Suppressor macrophage (primary cell): ENCODE measurements at regions not wholly inside any gene's neighbourhood (a gene's known extent, or its start where the extent isn't known, plus 50 kb on each side); places are given as distances from the start of the nearest gene placed in this dataset.

ENCODE experiments used
- DNase-seq, 4 experiments: peaks; one replicate each; pipeline ENCODE4 v3.0.0-alpha.2; 2020 to 2022

DNA sequence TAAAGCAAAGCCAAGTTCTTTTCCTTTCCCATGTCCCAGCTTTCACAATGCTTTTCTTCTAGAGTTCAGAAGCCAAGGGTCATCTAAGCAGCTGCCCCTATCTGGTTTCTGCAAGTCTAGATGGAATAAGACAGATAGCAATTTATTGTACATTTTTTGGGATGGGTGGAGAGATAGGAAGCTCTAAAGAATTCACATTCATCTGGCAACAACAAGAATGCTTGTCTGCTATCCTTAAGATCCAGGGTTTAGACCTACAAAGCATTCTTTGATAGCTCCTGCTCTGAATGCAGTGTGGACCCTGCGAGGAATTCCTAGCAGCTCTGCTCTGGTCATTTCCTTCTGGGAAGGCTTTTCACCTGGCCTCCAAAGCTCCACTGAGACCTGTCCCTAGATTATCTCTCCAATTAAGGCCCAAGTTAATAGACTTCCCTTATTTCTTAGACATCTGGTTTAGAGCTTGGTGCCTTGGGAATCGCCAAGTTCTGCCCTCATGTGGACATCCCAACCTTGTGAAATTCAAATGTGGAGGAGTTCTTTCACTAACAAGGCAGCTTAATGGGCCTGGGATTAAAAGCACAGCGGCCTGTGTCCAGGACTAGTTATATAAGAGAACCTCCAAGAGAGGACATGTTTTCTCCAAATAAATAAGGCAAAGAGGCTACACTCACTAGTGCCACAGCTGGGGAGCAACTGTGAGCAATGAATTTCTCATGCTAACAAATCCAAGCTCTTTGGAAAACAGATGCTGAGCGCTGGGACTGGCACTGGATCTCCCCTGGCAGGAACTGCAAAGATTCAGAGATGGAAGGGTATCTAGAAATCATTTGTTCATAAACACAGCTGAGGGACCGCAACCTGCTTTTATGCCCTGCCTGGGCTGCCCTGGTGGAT is 384.5 kb upstream of the DDHD1 start:
- DNase-seq = no peak

DNA sequence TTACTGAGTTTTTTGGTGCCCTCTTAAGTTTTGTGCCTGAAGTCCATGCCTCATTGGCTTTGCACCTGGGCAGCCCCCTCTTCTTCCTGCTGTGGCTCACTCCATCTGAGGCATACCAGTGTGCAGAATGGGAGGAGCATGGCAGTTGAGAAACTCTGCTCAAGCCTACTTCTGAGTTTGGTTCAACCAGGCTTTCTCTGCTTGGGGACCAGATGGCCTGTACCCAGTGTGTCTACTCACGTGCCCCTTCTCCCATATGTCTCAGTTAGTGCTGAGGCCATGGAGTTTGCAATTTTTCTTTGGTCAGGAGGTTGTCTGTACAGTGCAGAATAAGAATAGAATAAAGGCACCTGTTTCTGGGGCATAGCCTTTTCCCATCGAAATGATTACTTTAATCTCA is 383.3 kb upstream of the DDHD1 start:
- DNase-seq = no peak

DNA sequence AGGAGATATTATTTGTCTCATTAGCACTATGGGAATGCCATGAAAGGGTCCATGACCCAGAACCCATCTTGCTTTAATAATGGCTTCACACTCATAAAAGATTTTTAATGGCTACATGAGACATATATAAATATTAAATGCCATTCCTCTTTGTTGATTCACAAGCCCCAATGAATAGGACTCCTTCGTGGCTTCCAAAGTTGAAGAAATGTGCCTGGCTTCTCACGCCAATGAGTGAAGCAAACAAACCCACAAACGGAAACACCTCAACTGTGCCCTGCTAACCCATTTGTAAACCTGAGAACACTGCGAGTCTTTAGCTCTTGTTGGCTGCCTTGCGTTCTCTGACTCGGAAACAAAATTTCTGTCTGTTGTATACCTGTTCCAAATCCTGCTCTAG is 381.7 kb upstream of the DDHD1 start:
- no peak for DNase-seq

DNA sequence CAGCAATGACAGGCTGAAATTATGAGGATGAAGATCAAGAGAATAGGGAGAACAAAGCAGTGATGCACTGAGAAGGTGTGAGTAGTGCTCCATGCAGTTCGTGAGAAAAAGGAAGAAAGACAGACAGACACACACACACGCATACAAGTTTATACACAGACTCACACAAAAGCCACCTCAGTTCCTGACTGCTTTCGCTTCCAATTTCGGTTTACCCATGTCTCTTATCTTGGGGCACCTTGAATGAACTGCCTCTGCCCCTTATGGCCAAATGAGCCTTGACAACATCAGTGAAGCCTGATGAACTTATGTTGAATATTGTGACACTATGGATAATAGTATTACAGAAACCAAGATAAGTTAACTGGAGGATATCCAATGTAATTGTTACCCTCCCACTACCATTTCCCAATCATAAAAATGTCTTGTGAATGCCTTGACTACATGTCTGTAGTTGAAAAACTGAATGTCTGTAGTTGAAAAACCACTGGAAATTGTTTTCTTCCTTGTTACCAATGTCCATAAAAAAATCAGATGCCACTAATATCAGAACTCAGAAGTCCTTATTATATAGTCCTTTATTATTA is 380.4 kb upstream of the DDHD1 start:
- no peak for DNase-seq

- DNase-seq = no peak
Observed at GRCh38 chr14:53532853-53533252, 379.7 kb upstream of the DDHD1 start.

DNA sequence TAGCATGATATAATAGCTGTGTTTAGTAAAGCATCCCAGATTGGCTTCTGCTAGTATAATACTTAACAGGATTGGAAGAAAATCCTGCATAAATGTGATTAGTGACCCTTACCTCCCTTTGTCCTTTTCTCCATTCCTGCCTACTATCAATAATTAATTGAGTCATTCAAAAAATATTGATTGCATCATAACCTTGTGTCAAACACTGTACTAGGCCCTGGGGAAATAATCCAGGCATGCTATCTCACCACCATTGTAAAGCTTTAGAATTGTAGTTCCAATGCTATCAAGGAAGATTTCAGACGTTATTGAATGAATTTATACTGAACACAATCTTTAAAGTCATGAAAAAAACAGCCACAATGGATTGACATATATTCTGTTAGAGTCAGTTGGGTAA is 378.6 kb upstream of the DDHD1 start:
- no peak for DNase-seq

DNA sequence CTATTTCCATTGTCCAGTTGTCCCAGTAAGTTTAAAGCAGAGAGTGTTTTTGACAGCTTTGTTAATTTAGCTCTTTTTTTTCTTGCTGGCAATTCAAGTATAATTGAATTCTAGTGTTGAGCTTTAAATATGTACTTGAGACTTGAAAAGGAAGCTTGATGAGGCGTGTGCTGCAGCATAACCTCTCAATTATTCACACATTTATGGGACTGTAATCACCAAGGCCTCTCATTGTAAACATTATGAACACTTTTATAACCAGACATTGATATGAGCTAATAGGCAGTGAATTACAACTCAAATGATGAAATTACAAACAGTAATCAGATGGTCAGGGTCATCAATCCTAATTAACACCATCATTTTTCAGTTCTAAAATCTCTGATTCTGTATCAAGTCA is 378.0 kb upstream of the DDHD1 start:
- no peak for DNase-seq

GRCh38 chr14:53529519-53529918 is 376.4 kb upstream of the DDHD1 start:
- no peak for DNase-seq

- no peak for DNase-seq
Observed at GRCh38 chr14:53528185-53528671, 375.1 kb upstream of the DDHD1 start.

DNA sequence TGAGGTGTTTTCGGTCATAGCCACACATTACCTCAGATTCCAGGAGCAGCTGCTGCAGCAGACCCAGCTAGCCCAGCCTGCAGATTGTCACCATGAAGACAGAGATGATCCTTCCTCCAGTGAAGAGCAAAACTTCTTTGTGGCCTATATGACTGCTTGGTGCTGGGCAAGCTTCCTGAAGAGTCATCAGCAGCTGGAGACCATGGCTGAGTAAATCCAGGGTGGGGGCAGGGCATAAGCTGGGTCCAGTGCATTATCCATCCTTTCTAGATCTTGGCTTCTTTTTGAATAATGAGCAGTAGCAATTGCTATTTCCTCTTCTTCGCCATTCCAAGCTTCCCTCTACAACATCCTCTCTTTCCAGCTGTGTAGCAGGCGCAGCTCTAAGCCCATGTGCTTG is 373.1 kb upstream of the DDHD1 start:
- DNase-seq = no peak

DNA sequence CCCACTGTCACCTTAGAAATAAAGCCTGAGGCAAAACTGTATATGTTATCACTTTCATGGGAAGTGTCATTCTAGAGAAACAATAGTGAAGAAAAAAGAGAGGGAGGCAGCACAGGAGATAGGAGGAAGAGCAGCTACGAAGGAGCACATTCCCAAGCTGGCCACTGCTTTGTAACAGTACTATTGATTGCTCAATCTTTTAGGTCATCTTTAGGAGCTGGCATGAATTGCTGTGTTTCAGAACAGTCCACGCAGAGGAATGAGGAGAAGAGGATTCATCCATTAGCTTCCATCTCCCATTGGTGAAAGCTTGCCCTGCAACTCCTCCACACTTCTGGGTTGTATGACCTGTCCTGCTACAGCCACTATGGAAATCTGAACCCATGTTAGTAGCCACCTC is 372.5 kb upstream of the DDHD1 start:
- no peak for DNase-seq

DNA sequence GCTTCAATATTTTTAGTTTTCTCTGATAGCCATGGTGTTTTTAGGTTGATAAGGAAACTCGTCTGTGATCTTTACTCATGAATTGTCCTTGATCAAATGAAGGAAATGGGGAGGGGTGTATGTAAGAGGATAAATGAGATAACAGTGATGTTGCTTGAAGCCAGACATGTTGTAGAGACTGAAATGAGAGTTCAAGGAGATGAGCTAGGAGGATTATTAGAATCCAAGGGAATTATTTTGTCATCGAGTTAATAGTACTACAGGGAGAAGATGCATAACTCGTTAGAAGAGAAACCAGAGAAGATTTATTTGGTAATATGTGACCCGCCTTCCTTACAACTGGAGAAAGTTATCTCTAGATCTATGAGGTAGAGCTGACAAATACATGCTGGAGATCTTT is 371.3 kb upstream of the DDHD1 start:
- no peak for DNase-seq

GRCh38 chr14:53523226-53523625 is 370.1 kb upstream of the DDHD1 start:
- DNase-seq = no peak

GRCh38 chr14:53520078-53520928 is 367.2 kb upstream of the DDHD1 start:
- DNase-seq = no peak

GRCh38 chr14:53519137-53519536 is 366.0 kb upstream of the DDHD1 start:
- DNase-seq = no peak

GRCh38 chr14:53517270-53517960 is 364.3 kb upstream of the DDHD1 start:
- no peak for DNase-seq

DNA sequence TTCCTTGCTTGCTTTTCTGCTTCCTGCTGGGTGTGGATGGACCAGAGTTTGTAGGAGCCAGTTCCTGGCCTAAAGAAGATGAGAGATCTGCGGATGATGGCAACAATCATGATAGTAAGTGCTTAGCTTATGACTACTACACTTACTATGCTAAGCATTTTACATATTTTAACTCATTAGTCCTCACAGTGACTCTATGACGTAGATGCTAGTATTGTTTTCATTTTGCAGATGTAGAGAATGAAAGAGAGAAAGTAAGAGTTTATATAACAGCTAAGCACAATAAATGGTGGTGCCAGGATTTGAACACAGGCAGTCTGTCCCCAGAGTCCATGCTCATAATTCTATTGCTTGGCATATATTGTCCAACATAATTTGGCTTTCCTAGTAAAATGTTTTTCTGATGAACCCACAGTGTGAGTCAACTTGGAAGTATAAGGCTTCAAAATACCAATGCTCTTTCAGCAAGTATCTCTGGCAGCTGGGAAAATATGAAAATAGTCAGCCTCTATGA is 363.2 kb upstream of the DDHD1 start:
- DNase-seq = no peak

DNA sequence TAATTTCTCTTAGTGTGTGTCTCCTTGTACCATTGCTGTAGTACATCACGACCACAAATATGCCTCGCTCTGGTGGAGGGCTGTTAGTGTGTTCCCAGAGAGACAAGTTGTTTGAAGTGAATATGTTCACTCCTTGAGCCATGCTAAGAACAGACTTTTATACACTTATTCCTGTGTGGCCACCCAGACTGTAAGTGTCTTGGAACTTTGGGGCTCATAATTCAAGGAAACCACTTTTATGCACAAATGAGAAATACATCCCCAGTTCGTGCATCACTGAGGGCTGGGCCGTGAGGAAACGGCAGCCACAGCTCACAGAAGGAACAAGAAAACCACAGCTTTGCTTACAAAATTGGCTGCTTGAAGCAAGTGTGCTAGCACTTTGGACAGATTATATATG is 362.2 kb upstream of the DDHD1 start:
- no peak for DNase-seq

GRCh38 chr14:53514197-53514596 is 361.1 kb upstream of the DDHD1 start:
- no peak for DNase-seq

DNA sequence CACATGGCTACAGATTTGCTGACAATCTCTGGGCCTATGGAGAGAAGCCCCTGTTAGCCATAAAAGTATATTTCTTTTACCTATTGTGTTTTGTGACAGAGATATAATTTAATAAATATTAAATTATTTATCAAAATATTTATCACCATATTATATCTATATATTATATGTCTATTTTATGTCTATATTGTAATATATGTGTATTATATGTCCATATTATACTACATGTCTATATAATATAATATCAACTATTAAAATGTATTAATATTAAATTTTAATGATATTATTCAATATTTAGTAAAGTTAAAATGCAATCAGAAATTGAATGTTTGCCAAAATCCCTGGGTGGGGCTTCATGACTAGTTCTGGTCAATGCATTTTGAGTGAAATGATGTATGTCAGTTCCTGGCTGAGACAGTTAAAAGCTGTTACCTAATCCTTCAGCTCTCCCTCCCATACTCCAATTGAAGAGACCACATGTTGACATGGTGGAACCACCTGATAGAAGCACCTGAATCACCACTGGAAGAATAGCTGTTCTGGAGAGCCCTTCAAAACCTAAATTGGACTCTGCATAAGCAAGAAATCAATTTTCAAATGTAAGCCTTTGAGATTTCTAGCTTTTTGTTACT is 357.3 kb upstream of the DDHD1 start:
- no peak for DNase-seq

GRCh38 chr14:53509276-53510244 is 356.4 kb upstream of the DDHD1 start:
- no peak for DNase-seq
